Stimulated activated CD4-positive, alpha-beta T cell treated with anti-CD3 and anti-CD28 coated beads, Interleukin-4, amount 100 ng/mL, for 48 hours (primary cell): ENCODE measurements at regions not wholly inside any gene's neighbourhood (a gene's known extent, or its start where the extent isn't known, plus 50 kb on each side); places are given as distances from the start of the nearest gene placed in this dataset.
"Not testable (repeated sequence)": the region's sequence is repeated elsewhere in the genome, so short reads cannot be mapped to it uniquely, and the experiment has no call there.

ENCODE experiments used
- DNase-seq, 2 donors: peaks; one replicate each; pipeline ENCODE4 v3.0.0-alpha.2; 2020; ENCODE audit warnings: low read depth in 2 of 2

DNA sequence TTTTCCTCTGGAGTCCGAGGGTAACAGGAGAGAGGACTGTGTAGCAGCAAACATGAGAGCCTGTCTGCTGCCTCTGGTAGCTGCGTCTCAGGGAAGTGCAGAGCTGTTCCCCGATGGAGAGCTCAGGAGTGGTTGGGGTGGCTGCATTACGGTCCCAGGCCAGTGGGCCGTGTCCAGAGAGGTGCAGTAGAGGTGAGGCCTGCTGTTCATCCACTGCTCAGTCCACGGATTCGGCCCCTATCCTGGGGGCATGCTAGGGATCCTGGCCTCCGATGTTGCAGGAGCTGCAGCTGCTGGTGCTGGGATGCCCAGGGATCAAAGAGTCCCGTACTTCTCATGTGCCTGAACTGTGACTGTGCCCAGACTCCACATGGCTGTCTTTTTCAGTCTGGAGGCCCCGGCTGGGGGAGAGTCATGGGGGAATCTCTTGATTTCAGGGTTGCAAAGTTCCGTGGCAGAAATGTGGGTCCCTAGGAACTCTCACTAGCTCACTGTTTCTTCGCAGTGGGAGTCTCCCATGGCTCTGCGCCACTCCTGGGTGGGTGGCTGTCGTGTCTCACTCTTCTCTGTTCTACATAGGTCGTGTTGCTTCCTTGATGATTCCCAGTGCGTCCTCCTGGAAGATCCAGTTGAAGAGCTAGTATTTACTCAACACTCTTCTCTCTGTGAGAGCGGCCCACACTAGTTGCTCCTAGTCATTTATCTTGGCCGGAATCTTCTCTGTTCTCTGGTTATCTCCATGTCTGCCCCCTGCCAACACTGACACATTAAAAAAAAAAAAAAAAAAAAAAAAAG lies 109.5 kb upstream of the CENPE start:
- DNase-seq: no peak

DNA sequence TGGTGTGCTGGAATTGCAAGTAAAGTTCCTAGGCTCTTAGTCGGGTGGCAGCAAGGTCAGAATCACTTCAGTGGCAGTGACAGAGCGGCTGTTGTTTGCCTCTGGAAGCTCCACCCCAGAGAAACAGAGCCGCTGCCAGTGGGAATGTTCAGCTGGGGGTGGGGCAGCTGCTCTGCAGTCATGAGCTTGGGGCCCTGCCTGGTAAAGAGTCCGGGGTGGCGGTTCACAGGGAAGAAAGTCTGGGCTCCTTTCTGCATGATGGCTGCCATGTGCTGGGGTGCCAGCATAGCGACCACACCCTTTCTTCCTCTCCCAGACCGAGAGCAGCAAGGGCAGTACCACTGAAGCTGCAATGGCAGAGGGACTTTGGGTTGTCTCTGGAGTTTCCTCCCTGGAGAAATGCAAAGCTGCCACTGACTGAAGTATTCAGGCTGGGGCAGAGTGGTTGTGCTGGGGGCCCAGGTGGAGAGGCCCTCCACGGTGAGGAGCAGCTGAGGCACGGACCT lies 108.8 kb upstream of the CENPE start:
- DNase-seq: no peak

DNA sequence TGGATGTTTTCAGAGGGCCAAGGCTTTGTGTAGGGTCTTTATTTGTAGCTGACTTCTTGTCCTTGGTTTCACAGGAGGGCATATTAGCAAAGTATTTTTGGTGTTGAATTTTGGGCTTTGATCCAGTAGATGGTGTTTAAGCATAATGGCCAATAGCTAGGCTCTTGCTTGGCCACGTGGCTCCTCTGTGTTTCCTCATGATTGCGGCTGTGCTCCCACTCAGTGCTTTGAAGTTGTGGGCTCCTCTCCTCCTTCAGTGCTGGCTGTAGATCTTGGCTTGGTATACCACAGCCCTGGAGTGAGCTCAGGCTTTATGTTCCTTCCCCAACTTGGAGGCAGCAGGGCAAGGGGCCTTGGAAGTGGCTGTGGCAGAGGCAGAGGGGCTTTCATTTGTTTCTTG lies 107.2 kb upstream of the CENPE start:
- no peak for DNase-seq

GRCh38 chr4:103303011-103303410 lies 104.9 kb upstream of the CENPE start:
- no peak for DNase-seq

GRCh38 chr4:103292959-103293358 lies 94.8 kb upstream of the CENPE start:
- DNase-seq: no peak

GRCh38 chr4:103292373-103292772 lies 94.2 kb upstream of the CENPE start:
- no peak for DNase-seq

DNA sequence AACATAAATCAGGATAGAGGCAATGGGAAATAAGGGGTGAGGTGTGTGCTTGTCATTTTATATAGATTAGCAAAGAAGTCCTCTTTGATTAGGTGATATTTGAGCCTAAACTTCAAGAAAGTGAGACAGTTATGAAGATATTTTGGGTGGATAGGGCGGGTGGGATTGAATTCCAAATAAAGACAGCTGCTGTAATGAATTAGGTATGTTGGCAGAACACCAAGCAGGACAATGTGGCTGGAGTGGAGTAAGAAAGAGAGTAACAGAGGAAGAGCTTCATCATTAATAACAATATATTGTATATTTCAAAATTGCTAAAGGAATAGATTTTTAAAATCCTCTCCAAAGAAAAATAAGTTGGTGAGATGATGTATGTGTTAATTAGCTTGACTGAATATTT lies 91.0 kb upstream of the CENPE start:
- no peak for DNase-seq

GRCh38 chr4:103272174-103272573 lies 74.0 kb upstream of the CENPE start:
- no peak for DNase-seq

DNA sequence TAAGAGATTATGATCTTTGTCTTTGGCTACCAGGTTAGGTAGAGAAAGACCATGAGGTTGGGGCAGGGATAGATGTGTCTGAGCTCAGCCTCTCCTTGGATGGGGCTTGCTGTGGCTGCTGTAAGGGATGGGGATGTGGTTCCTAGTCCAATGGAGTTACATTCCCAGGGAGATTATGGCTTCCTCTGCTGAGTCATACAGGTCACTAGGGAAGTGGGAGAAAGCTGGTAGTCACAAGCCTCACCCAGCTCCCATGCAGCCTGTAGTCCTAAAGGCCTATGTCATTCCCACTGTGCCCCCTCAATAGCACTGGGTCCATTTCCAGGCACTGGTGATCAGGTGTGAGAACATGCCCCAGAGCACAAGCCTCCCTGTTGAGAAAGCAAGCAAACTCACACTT lies 70.6 kb upstream of the CENPE start:
- DNase-seq: no peak

DNA sequence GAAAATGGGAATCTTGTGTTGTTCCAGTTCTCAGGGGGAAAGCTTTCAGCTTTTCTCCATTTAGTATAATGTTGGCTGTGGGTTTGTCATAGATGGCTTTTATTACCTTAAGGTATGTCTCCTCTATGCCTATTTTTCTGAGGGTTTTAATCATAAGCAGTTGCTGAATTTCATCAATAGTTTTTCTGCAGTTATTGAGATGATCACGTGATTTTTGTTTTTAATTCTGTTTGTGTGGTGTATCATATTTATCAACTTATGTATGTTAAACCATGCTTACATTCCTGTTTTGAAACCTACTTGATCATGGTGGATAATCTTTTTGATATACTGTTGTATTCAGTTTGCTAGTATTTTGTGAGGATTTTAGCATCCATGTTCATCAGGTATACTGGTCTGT lies 66.8 kb upstream of the CENPE start:
- no peak for DNase-seq

DNA sequence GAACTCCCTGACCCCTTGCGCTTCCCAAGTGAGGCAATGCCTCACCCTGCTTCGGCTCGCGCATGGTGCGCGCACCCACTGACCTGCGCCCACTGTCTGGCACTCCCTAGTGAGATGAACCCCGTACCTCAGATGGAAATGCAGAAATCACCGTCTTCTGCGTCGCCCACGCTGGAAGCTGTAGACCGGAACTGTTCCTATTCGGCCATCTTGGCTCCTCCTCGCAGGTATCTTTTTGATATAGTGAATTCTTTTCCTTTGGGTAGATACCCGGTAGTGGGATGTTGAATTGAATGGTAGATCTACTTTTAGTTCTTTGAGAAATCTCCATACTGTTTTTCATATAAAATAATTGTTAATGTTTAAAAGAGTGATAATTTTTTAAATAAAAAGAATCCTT lies 57.9 kb upstream of the CENPE start:
- DNase-seq: not testable (repeated sequence)
